Right kidney (tissue), 1 donor: ENCODE measurements at regions not wholly inside any gene's neighbourhood (a gene's known extent, or its start where the extent isn't known, plus 50 kb on each side); places are given as distances from the start of the nearest gene placed in this dataset.

Source experiments
- DNase-seq: peaks from one replicate; pipeline ENCODE4 v3.0.0-alpha.2; 2016

- no peak for DNase-seq
These were observed 1173.2 kb downstream of the TAF11L14 start for GRCh38 chr5:18807256-18808149.

DNA sequence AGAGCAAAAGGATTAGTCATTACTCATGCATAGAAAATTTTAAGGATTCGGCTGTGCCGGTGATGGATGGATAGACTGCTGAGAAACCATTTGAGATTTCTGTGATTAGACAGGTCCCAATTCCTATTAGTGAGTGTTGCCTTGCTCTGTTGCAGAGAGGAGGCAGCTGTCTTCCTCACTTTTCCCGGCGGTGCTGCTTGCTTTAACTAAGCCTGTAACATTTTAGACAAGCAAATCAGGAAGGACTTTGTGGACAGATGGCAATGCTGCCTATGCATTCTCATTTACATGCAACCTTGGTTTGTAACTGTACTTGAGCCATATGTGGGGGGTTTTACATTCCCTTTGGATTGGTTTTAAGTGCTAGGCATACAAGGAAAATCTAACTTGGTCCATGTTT, 1176.3 kb downstream of the CDH18 start:
- DNase-seq = no peak

GRCh38 chr5:18828351-18828750, 1159.6 kb downstream of the CDH18 start:
- DNase-seq = no peak

DNA sequence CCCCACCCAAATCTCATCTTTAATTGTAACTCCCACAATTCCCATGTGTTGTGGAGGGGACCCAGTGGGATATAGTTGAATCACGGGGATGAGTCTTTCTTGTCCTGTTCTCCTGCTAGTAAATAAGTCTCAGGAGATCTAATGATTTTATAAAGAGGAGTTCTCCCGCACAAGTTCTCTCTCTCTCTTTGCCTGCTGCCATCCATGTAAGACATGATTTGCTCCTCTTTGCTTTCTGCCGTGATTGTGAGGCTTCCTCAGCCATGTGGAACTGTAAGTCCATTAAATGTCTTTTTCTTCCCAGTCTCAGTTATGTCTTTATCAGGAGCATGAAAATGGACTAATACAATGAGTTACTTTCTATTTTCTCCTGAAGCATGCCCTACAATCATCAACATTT, 1158.5 kb downstream of the CDH18 start:
- no peak for DNase-seq

GRCh38 chr5:18850216-18850615, 1137.8 kb downstream of the CDH18 start:
- no peak for DNase-seq

DNA sequence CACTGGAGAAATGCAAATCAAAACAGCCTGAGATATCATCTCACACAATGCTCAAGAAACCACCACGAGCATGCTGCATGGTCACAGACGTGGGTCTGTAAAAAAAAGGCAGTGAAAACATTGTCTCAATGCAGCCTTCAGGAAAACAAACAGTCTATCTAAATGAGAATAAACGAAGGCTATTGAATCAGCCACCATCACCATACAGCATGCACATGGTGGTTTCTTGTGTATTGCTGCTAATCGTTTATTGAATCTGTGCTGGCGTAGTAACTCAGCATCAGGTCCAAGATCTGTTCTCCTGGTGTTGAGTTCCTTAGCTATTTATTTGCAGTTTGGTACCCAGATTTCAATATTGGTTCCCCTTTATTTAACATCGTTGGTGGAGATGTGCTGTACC, 1115.0 kb downstream of the CDH18 start:
- no peak for DNase-seq

GRCh38 chr5:18876565-18876964, 1111.4 kb downstream of the CDH18 start:
- DNase-seq = no peak

DNA sequence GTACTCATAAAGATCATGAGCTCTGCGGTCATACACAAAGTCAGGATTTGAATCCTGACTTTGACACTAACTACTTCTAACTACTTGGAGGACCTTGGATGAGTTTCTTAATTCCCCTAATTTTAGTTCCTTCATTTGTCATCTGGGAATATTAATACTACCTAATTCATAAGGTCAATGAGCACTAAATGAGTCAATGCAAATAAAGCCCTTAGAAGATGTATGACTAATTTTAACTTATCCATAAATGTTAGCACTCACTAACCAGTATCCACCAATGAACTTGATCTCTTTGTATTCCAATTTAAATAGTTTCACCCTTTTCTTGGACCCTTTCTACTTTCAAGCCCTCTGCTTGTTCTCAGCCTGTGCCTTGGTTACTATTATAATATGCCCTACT, 1106.4 kb downstream of the CDH18 start:
- no peak for DNase-seq

- no peak for DNase-seq
These were observed 1105.8 kb downstream of the CDH18 start for GRCh38 chr5:18882154-18882553.

DNA sequence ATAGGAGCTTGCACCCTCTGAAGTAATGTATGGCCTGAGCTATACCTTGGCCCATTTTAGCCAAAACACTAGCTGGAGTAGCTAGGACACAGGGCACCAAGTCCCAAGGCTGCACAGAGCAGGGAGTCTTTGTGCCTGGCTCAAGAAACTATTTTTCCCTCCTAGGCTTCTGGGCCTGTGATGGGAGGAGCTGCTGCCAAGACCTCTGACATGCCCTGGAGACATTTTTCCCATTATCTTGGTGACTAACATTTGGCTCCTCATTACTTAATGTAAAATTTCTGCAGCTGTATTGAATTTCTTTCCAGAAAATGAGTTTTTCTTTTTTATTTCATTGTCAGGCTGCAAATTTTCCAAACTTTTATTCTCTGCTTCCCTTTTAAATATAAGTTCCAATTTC, 1099.2 kb downstream of the CDH18 start:
- no peak for DNase-seq

DNA sequence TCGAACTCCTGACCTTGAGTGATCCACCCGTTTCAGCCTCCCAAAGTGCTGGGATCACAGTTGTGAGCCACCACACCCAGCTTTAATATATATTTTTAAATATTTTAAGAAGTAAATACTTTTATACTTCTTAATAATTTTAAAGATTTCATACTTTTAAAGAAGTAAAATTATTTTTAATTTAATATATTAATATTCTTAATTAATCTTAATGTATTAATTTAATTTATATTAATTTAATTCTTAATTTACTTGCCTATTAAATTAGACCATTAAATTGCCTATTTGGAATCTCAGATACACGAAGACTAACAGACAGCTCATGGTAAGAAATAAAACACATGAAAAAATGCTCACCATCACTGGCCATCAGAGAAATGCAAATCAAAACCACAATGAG, 1087.4 kb downstream of the CDH18 start:
- no peak for DNase-seq

DNA sequence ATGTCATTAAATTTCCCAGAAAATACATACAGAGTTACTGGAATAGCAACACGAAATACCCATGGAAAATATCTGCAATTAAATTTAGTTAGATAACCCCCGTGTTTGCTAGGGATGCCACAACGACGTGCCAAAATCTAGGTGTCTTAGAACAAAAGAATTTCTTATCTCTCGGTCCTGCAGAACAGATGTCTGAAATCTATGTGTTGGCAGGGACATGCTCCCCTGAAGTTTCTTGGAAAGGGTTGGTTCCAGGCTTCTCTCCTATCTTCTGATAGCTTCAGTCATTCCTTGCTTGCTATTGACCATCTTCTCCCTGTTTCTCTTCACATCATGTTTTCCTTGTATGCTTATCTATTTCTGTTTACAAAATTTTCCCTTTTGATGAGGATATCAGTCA, 1067.0 kb downstream of the CDH18 start:
- DNase-seq = no peak

- DNase-seq = no peak
These were observed 1055.9 kb downstream of the CDH18 start for GRCh38 chr5:18932081-18932480.

GRCh38 chr5:18944771-18945170, 1043.2 kb downstream of the CDH18 start:
- DNase-seq = no peak

DNA sequence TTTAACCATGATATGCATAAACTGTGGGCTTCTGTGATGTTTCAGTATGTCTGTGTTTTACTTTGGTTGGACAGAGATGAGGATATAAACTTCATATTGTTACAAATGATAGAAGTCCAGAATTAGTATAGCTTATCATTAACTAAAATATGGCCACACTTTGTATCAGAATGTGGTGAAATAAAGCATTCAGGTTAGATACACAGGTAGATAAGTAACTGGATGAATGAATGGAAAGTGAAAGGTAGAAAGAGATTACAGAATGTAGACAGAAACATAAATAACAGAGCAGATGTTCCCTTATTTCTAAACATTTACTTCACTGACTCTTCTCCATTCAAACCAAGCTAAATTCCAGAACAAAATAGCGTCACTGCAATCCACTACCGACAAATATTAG, 1033.8 kb downstream of the CDH18 start:
- no peak for DNase-seq

GRCh38 chr5:18959535-18959934, 1028.5 kb downstream of the CDH18 start:
- DNase-seq = no peak

DNA sequence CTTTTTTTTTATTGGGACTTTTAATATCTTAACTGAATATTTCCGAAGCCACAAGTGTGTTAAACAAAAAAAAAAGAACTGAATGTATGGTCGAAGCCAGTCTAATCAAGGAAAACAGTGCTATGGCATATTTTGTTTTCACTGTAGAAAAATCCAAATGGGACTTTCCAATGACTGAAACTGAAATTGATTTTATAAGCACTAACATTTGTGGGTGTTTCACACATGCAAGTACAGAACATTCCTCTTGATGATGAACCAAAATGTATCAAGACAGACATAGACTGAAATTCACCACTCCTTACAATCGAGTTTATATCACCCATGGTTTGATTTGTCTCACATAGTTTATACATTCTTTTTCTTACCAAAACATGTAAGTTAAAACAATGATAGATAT, 1026.8 kb downstream of the CDH18 start:
- no peak for DNase-seq

- no peak for DNase-seq
These were observed 1022.1 kb downstream of the CDH18 start for GRCh38 chr5:18965893-18966292.

GRCh38 chr5:18967637-18968036, 1020.4 kb downstream of the CDH18 start:
- DNase-seq = no peak

DNA sequence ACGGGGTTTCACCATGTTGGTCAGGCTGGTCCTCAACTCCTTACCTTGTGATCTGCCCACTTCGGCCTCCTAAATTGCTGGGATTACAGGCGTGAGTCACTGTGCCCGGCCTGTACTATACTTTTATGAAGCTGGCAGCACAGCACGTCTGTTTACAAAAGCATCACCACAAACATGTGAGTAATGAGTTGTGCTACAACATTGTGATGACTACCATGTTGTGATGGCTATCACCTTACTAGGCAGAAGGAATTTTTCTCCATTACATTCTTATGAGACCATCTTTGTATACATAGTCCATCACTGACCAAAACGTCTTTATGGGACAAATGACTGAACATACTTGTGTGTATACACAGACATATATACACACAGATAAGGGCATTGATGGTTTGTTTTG, 1019.0 kb downstream of the CDH18 start:
- DNase-seq = no peak

DNA sequence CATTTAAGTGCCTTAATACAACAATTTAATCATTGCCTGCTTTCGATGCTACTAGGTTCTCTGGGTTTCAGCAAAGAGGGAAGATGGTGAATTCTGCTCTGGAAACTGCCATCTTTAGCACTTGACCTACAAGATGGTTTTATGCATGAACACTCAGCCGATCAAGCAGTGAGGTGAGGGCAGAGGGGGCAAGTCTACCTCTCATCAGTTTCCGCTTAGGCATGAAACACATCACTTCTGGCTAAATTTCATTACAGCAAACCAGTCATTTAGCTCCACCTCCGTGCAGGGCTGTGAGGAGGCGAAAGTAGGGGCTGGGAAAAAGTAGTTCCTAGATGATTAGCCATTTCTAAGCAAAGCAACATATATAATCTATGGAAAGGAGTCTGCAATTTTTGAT, 1018.0 kb downstream of the CDH18 start:
- no peak for DNase-seq

GRCh38 chr5:18972177-18972576, 1015.8 kb downstream of the CDH18 start:
- DNase-seq = no peak

DNA sequence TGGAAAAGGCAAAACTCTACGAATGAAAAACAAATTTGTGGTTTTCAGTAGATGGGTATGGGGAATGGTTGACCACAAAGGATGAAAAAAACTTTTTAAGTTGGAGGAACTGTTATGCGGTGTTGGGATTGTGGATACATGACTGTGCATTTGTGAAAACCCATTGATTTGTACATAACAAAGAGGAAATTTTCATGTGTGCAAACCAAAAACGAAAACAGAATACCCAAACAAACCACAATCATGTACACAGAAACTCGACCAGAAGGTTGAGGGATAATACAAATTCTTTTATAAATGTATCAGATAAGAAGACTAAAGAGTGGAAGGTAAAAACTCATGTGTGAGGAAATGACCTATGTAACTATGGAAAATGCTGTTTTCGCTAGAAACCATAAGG, 1012.4 kb downstream of the CDH18 start:
- no peak for DNase-seq

DNA sequence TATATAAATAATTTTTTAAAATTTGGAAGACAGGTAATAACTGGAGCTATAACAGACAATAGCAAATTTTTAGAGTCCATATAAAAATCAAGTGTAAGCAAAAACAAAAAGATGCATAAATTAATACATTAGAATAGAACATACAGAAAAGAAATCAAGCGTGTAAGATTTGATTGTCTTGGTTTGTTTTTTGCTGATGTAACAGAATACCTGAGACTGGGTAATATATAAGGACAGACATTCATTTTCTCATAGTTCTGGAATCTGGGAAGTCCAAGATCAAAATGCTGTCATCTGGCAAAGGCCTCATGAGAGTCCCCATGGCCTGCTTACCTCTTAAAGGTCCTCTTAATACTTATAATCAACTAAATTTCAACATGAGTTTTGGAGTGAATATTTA, 1010.1 kb downstream of the CDH18 start:
- DNase-seq = no peak
